IMR-90 (cell line): ENCODE measurements at regions not wholly inside any gene's neighbourhood (a gene's known extent, or its start where the extent isn't known, plus 50 kb on each side); places are given as distances from the start of the nearest gene placed in this dataset.

Source experiments
- ATAC-seq: fragments of 200-7000 bp; cut with Tn5 transposase; 2 replicates; pipeline ENCODE4 v1.9.1; 2020; ENCODE audit warnings: low read depth, mild to moderate bottlenecking, moderate library complexity
- BruUV-seq: library from RNA; stranded (reverse); fragments of 400-500 nt; replicated peaks from 2 replicates; lab custom pipeline; 2021; lab: Mats Ljungman, UMichigan
- CTCF ChIA-PET: fragments of 300-600 bp; formaldehyde crosslinking; extraction: SDS; loops from one replicate; lab custom pipeline; 2021; ENCODE audit warnings: antibody characterized with exemption; lab: Yijun Ruan, JAX
- POLR2A ChIA-PET: fragments of 300-600 bp; sonication (Branson Sonifier 250); formaldehyde crosslinking; loops from one replicate; lab custom pipeline; 2022; ENCODE audit warnings: antibody characterized with exemption; ENCODE audit not compliant: unreplicated experiment; lab: Charles Lee
- DNase-seq: peaks from one replicate; pipeline ENCODE4 v3.0.0; 2013
- H2AFZ ChIP-seq: replicated peaks from 2 replicates; pipeline ENCODE3; 2013; ENCODE audit warnings: low read length, mild to moderate bottlenecking; ENCODE audit not compliant: poor library complexity
- H2AK5ac ChIP-seq: 2 replicates; pipeline ENCODE4 v1.6.1; 2013; ENCODE audit warnings: low read depth, low read length, inconsistent platforms
- H2AK9ac ChIP-seq: replicated peaks from 2 replicates; pipeline ENCODE3; 2013; ENCODE audit warnings: mild to moderate bottlenecking, low read depth, low read length, moderate library complexity; ENCODE audit not compliant: poor library complexity
- H2BK120ac ChIP-seq: 2 replicates; pipeline ENCODE4 v1.6.1; 2013; ENCODE audit warnings: low read depth, low read length, inconsistent platforms
- H2BK15ac ChIP-seq: 3 replicates; pipeline ENCODE4 v1.6.1; 2013; ENCODE audit warnings: low read depth, low read length, inconsistent platforms
- H2BK20ac ChIP-seq: 2 replicates; pipeline ENCODE4 v1.6.1; 2013; ENCODE audit warnings: low read depth, mild to moderate bottlenecking, inconsistent platforms, low read length, moderate library complexity
- H2BK5ac ChIP-seq: 2 replicates; pipeline ENCODE4 v1.6.1; 2013; ENCODE audit warnings: mild to moderate bottlenecking, low read depth, low read length, inconsistent platforms; ENCODE audit not compliant: poor library complexity, severe bottlenecking
- H3K14ac ChIP-seq: replicated peaks from 2 replicates; pipeline ENCODE4 v1.6.1; 2013; ENCODE audit warnings: low read depth, low read length, inconsistent platforms
- H3K18ac ChIP-seq: 2 replicates; pipeline ENCODE4 v1.6.1; 2013; ENCODE audit warnings: low read depth, low read length, control low read depth
- H3K23ac ChIP-seq: 2 replicates; pipeline ENCODE4 v1.6.1; 2013; ENCODE audit warnings: low read depth, low read length, inconsistent platforms
- H3K27ac ChIP-seq: 2 replicates; pipeline ENCODE4 v1.5.1; 2013; ENCODE audit warnings: mild to moderate bottlenecking, control low read depth, low read length; ENCODE audit not compliant: insufficient read depth
- H3K27me3 ChIP-seq: 2 replicates; pipeline ENCODE4 v1.6.1; 2013; ENCODE audit warnings: low read length; ENCODE audit not compliant: control insufficient read depth, insufficient read depth
- H3K36me3 ChIP-seq: 2 replicates; pipeline ENCODE4 v1.6.1; 2013; ENCODE audit warnings: low read length, mixed read lengths; ENCODE audit not compliant: control insufficient read depth, insufficient read depth
- H3K4ac ChIP-seq: 2 replicates; pipeline ENCODE4 v1.6.1; 2013; ENCODE audit warnings: low read depth, low read length, inconsistent platforms
- H3K4me1 ChIP-seq: 2 replicates; pipeline ENCODE4 v1.6.1; 2013; ENCODE audit warnings: low read length, mixed read lengths; ENCODE audit not compliant: control insufficient read depth, insufficient read depth
- H3K4me2 ChIP-seq: 2 replicates; pipeline ENCODE4 v1.6.1; 2013; ENCODE audit warnings: low read depth, mild to moderate bottlenecking, control low read depth, low read length, moderate library complexity
- H3K4me3 ChIP-seq: 2 replicates; pipeline ENCODE4 v1.5.1; 2013; ENCODE audit warnings: low read depth, mild to moderate bottlenecking, control low read depth, low read length, moderate library complexity; ENCODE audit not compliant: insufficient read depth
- H3K56ac ChIP-seq: 2 replicates; pipeline ENCODE4 v1.6.1; 2013; ENCODE audit warnings: low read length, inconsistent platforms; ENCODE audit not compliant: insufficient read depth; ENCODE audit errors: extremely low read depth
- H3K79me1 ChIP-seq, 2 experiments: 2 replicates each; pipeline ENCODE4 v1.6.1; 2013; ENCODE audit warnings: low read length in 2 of 2, inconsistent platforms in 1 of 2, low read depth in 1 of 2
- H3K9ac ChIP-seq: 2 replicates; pipeline ENCODE4 v1.6.1; 2013; ENCODE audit warnings: low read depth, low read length, control low read depth
- H3K9me1 ChIP-seq: 2 replicates; pipeline ENCODE4 v1.6.1; 2013; ENCODE audit warnings: low read length, inconsistent platforms; ENCODE audit not compliant: insufficient read depth
- H3K9me3 ChIP-seq: 2 replicates; pipeline ENCODE4 v1.6.1; 2013; ENCODE audit warnings: low read length; ENCODE audit not compliant: control insufficient read depth, insufficient read depth
- H4K20me1 ChIP-seq: 2 replicates; pipeline ENCODE4 v1.6.1; 2013; ENCODE audit warnings: low read length, inconsistent platforms; ENCODE audit not compliant: insufficient read depth
- H4K5ac ChIP-seq: 2 replicates; pipeline ENCODE4 v1.6.1; 2013; ENCODE audit warnings: mild to moderate bottlenecking, low read depth, low read length, control low read depth
- H4K8ac ChIP-seq, 2 experiments: 2 replicates each; pipeline ENCODE4 v1.6.1; 2013; ENCODE audit warnings: low read depth in 2 of 2, low read length in 2 of 2, control low read depth in 1 of 2, inconsistent platforms in 1 of 2
- H4K91ac ChIP-seq: 2 replicates; pipeline ENCODE4 v1.6.1; 2013; ENCODE audit warnings: low read depth, low read length, inconsistent platforms; ENCODE audit not compliant: insufficient read depth
- BHLHE40 ChIP-seq: fragments of 150-350 bp; IDR thresholded peaks from 2 replicates; pipeline ENCODE4 v1.6.1; 2016; ENCODE audit warnings: mild to moderate bottlenecking, low read depth, low read length
- MAFK ChIP-seq: IDR thresholded peaks from 2 replicates; pipeline ENCODE4 v1.6.1; 2012; ENCODE audit warnings: low read depth, low read length, improper control_type of control experiment
- POLR2A ChIP-seq: IDR thresholded peaks from 2 replicates; pipeline ENCODE4 v1.6.1; 2012; ENCODE audit warnings: mild to moderate bottlenecking, low read depth, low read length
- SMC3 ChIP-seq: fragments of 150-350 bp; IDR thresholded peaks from 2 replicates; pipeline ENCODE4 v1.6.1; 2016; ENCODE audit warnings: low read depth, mild to moderate bottlenecking, antibody characterized with exemption, low read length, moderate library complexity
- WGBS, 2 experiments: methylation state at CpG; one replicate each; pipeline versions ENCODE4 v1.1.5 to v1.1.7; 2013; ENCODE audit warnings: missing lambda C conversion rate in 2 of 2; ENCODE audit not compliant: insufficient read length in 1 of 2; ENCODE audit errors: extremely low coverage in 2 of 2; 5-methylcytosine and 5-hydroxymethylcytosine counted together
- dilution Hi-C: fragments of 300-500 bp; cut with HindIII; formaldehyde crosslinking; loops from one replicate; pipeline ENCODE4 v1.14.3; 2018; ENCODE audit warnings: low sequenced_read_pairs; ENCODE audit not compliant: unreplicated experiment
- in situ Hi-C: fragments of 300-500 bp; cut with MboI; formaldehyde crosslinking; loops from 3 replicates; pipeline ENCODE4 v1.14.3; 2019; ENCODE audit warnings: low sequenced_read_pairs, inconsistent platforms, mixed read lengths
- intact Hi-C: fragments of 100-400 bp; cut with micrococcal nuclease; formaldehyde crosslinking; loops from 2 replicates; pipeline ENCODE4 v1.10.0; 2022

DNA sequence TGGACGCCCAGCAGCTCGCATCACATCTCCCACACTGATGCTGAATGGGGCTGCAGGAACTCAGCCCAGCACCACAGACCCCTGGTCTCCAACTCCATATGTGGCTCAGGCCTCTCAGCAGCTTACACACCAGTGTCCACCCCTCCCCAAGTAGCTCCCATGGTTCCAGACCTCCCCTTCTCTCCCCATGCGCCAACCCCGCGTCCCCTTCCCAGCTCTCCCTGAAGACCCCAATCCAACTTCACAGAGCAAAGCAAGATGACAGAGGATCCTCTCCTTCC is 188.9 kb downstream of the SH3BP4 start:
- no peak overlapping the region for H3K4me3 ChIP-seq
- TF ChIP-seq POLR2A (no peak), MAFK (no peak), SMC3 (no peak), BHLHE40 (no peak)
- no peak overlapping the region for H3K9ac ChIP-seq
- no peak overlapping the region for H2BK5ac ChIP-seq
- DNase-seq (no peak), ATAC-seq (no peak)
- CTCF ChIA-PET: no interaction called here
- H3K36me3 ChIP-seq: no peaks in the 10 kb centered on the region
- no peak overlapping the region for H2AK9ac ChIP-seq
- H3K9me1 ChIP-seq: no peaks in the 10 kb centered on the region
- H4K20me1 ChIP-seq: no peaks in the 10 kb centered on the region
- no peak overlapping the region for H3K27ac ChIP-seq
- H3K4me2 ChIP-seq: no peak overlapping the region
- no peak overlapping the region for H3K23ac ChIP-seq
- H2BK20ac ChIP-seq: no peak overlapping the region
- no peak overlapping the region for H2AFZ ChIP-seq
- H2BK15ac ChIP-seq: no peak overlapping the region
- H3K27me3 ChIP-seq: peaks cover 42% of the 10 kb centered on the region
- no peak overlapping the region for H2BK120ac ChIP-seq
- H4K91ac ChIP-seq: no peak overlapping the region
- in situ Hi-C loops: no loop called here
- dilution Hi-C loops: loop anchor here (25.0 kb wide), 1 partner anchor 597 kb away; no protein-coding TSS in a partner anchor
- no peaks in the 10 kb centered on the region for H3K9me3 ChIP-seq
- no peak overlapping the region for H3K56ac ChIP-seq
- H2AK5ac ChIP-seq: no peak overlapping the region
- intact Hi-C loops: no loop called here
- H3K79me1 ChIP-seq: no peaks in the 10 kb centered on the region
- WGBS, 2 experiments: 80% methylated on average over 1 of the region's 5 CpGs; no CpG with 5 or more reads in 1 of the 2 experiments
- no peak overlapping the region for H3K14ac ChIP-seq
- BruUV-seq: no TSS peak
- H4K5ac ChIP-seq: no peak overlapping the region
- POLR2A ChIA-PET: no interaction called here
- H3K4ac ChIP-seq: no peak overlapping the region
- no peak overlapping the region for H3K18ac ChIP-seq
- no peak overlapping the region for H4K8ac ChIP-seq
- H3K4me1 ChIP-seq: no peaks in the 10 kb centered on the region
